GM23338 (cell line): ENCODE measurements at regions not wholly inside any gene's neighbourhood (a gene's known extent, or its start where the extent isn't known, plus 50 kb on each side); places are given as distances from the start of the nearest gene placed in this dataset.
"Not testable (repeated sequence)": the region's sequence is repeated elsewhere in the genome, so short reads cannot be mapped to it uniquely, and the experiment has no call there.

Source experiments
- ATAC-seq: fragments of 200-7000 bp; cut with Tn5 transposase; 3 replicates; pipeline ENCODE4 v1.9.1; 2020
- DNase-seq: peaks from one replicate; pipeline ENCODE4 v3.0.0-alpha.2; 2015; ENCODE audit warnings: low spot score
- H2AFZ ChIP-seq: fragments of 200-600 bp; sonication (generic); 2 replicates; pipeline ENCODE4 v1.8.0; 2016; ENCODE audit warnings: antibody characterized with exemption, mild to moderate bottlenecking, moderate library complexity
- H3F3A ChIP-seq: fragments of 200-600 bp; sonication (generic); replicated peaks from 2 replicates; pipeline ENCODE4 v1.8.0; 2017; ENCODE audit warnings: antibody characterized with exemption, mixed run types, low read depth
- H3K27ac ChIP-seq: fragments of 200-600 bp; sonication (generic); 2 replicates; pipeline ENCODE4 v1.6.1; 2016; ENCODE audit warnings: low read depth
- H3K27me3 ChIP-seq: fragments of 200-600 bp; sonication (generic); 2 replicates; pipeline ENCODE4 v1.8.0; 2016; ENCODE audit warnings: mild to moderate bottlenecking, mixed run types, moderate library complexity; ENCODE audit not compliant: insufficient read depth
- H3K36me3 ChIP-seq: fragments of 200-600 bp; sonication (generic); 2 replicates; pipeline ENCODE4 v1.8.0; 2016; ENCODE audit warnings: mild to moderate bottlenecking; ENCODE audit not compliant: insufficient read depth
- H3K4me1 ChIP-seq: fragments of 200-600 bp; sonication (generic); 2 replicates; pipeline ENCODE4 v1.8.0; 2016; ENCODE audit warnings: mild to moderate bottlenecking, moderate library complexity; ENCODE audit not compliant: insufficient read depth
- H3K4me2 ChIP-seq: fragments of 200-600 bp; sonication (generic); 2 replicates; pipeline ENCODE4 v1.7.1; 2017; ENCODE audit warnings: mixed run types
- H3K4me3 ChIP-seq: fragments of 200-600 bp; sonication (generic); 2 replicates; pipeline ENCODE4 v1.6.1; 2016; ENCODE audit warnings: mixed run types
- H3K79me2 ChIP-seq: fragments of 200-600 bp; sonication (generic); replicated peaks from 2 replicates; pipeline ENCODE4 v1.8.0; 2017; ENCODE audit warnings: mild to moderate bottlenecking; ENCODE audit not compliant: insufficient read depth
- H3K9me2 ChIP-seq: fragments of 200-600 bp; sonication (generic); 2 replicates; pipeline ENCODE4 v1.8.0; 2017; ENCODE audit not compliant: insufficient read depth
- H4K20me1 ChIP-seq: fragments of 200-600 bp; sonication (generic); replicated peaks from 2 replicates; pipeline ENCODE4 v1.8.0; 2017; ENCODE audit warnings: mild to moderate bottlenecking; ENCODE audit not compliant: insufficient read depth
- H3K27ac Mint-ChIP-seq: 2 replicates; pipeline ENCODE4 v1.8.0; 2020; ENCODE audit warnings: inconsistent platforms, mild to moderate bottlenecking, moderate library complexity, mixed read lengths
- H3K27me3 Mint-ChIP-seq: 3 replicates; pipeline ENCODE4 v1.8.0; 2022; ENCODE audit warnings: low read depth, mild to moderate bottlenecking, moderate library complexity, mixed read lengths, inconsistent platforms; ENCODE audit not compliant: insufficient read depth, poor library complexity
- H3K36me3 Mint-ChIP-seq: 3 replicates; pipeline ENCODE4 v1.8.0; 2021; ENCODE audit warnings: low read depth, mild to moderate bottlenecking, inconsistent platforms, moderate library complexity, mixed read lengths
- H3K4me1 Mint-ChIP-seq: 3 replicates; pipeline ENCODE4 v1.8.0; 2020; ENCODE audit warnings: mild to moderate bottlenecking, inconsistent platforms, mixed read lengths
- H3K4me3 Mint-ChIP-seq: 3 replicates; pipeline ENCODE4 v1.8.0; 2021; ENCODE audit warnings: moderate library complexity, mild to moderate bottlenecking, inconsistent platforms, mixed read lengths
- H3K9me3 Mint-ChIP-seq: 3 replicates; pipeline ENCODE4 v1.8.0; 2020; ENCODE audit warnings: moderate library complexity, mild to moderate bottlenecking, inconsistent platforms, mixed read lengths
- EZH2phosphoT487 ChIP-seq: fragments of 200-600 bp; sonication (generic); IDR thresholded peaks from one replicate; pipeline ENCODE4 v1.8.1; 2018; ENCODE audit warnings: antibody characterized with exemption; ENCODE audit not compliant: unreplicated experiment
- REST ChIP-seq: IDR thresholded peaks from one replicate; pipeline ENCODE4 v1.6.1; 2018; ENCODE audit warnings: antibody characterized with exemption; ENCODE audit not compliant: unreplicated experiment
- ZNF462 ChIP-seq: fragments of 250-450 bp; sonication (Bioruptor Pico); IDR thresholded peaks from 2 replicates; pipeline ENCODE4 v1.5.0; 2020; ENCODE audit warnings: mild to moderate bottlenecking, moderate library complexity

GRCh38 chr18:46239998-46240397, 135.8 kb downstream of the HAUS1 start (continued):
- TF ChIP-seq REST (no peak), ZNF462 (no peak), EZH2phosphoT487 (no peak)

- not testable (repeated sequence) for H3K27me3 ChIP-seq, DNase-seq, H3K4me3 Mint-ChIP-seq, H3K27ac ChIP-seq, H3K36me3 ChIP-seq, H3K27me3 Mint-ChIP-seq, H3K4me2 ChIP-seq, H3K27ac Mint-ChIP-seq, H2AFZ ChIP-seq, H3F3A ChIP-seq, H3K9me3 Mint-ChIP-seq, H4K20me1 ChIP-seq, H3K36me3 Mint-ChIP-seq, ATAC-seq, H3K4me3 ChIP-seq, H3K9me2 ChIP-seq
- peaks cover 50% of the 10 kb centered on the region for H3K4me1 ChIP-seq
- peaks cover 29% of the 10 kb centered on the region for H3K79me2 ChIP-seq
- peaks cover 29% of the 10 kb centered on the region for H3K4me1 Mint-ChIP-seq
Measured at GRCh38 chr18:46241393-46241792, 137.2 kb downstream of the HAUS1 start.
